Endodermal cell (in vitro differentiated cells): ENCODE measurements at regions not wholly inside any gene's neighbourhood (a gene's known extent, or its start where the extent isn't known, plus 50 kb on each side); places are given as distances from the start of the nearest gene placed in this dataset.

Experiments used
- DNase-seq: peaks from one replicate; pipeline ENCODE4 v3.0.0-alpha.2; 2017
- H3K27ac ChIP-seq: 2 replicates; pipeline ENCODE4 v1.5.1; 2013; ENCODE audit warnings: mild to moderate bottlenecking, low read depth, low read length, moderate library complexity
- H3K27me3 ChIP-seq: 2 replicates; pipeline ENCODE4 v1.6.1; 2013; ENCODE audit warnings: mild to moderate bottlenecking, low read length, moderate library complexity; ENCODE audit not compliant: insufficient read depth, control insufficient read depth, poor library complexity, severe bottlenecking
- H3K36me3 ChIP-seq: 2 replicates; pipeline ENCODE4 v1.7.0; 2013; ENCODE audit warnings: mild to moderate bottlenecking, low read length, moderate library complexity; ENCODE audit not compliant: control insufficient read depth, insufficient read depth
- H3K4me1 ChIP-seq: one replicate; pipeline ENCODE4 v1.7.0; 2013; ENCODE audit warnings: low read length; ENCODE audit not compliant: control insufficient read depth, insufficient read depth
- H3K4me3 ChIP-seq: 2 replicates; pipeline ENCODE4 v1.5.1; 2013; ENCODE audit warnings: mild to moderate bottlenecking, low read length, moderate library complexity
- H3K9ac ChIP-seq: 2 replicates; pipeline ENCODE4 v1.6.1; 2013; ENCODE audit warnings: mild to moderate bottlenecking, low read length, moderate library complexity; ENCODE audit not compliant: poor library complexity, severe bottlenecking; ENCODE audit errors: extremely low read depth
- H3K9me3 ChIP-seq: 2 replicates; pipeline ENCODE4 v1.6.1; 2013; ENCODE audit warnings: mild to moderate bottlenecking, low read length, moderate library complexity; ENCODE audit not compliant: control insufficient read depth
- H3K27ac Mint-ChIP-seq: 2 replicates; pipeline ENCODE4 v1.8.0; 2020; ENCODE audit warnings: mixed read lengths
- H3K27me3 Mint-ChIP-seq: 2 replicates; pipeline ENCODE4 v1.8.0; 2021; ENCODE audit warnings: mild to moderate bottlenecking, mixed read lengths; ENCODE audit not compliant: insufficient read depth
- H3K36me3 Mint-ChIP-seq: 2 replicates; pipeline ENCODE4 v1.8.0; 2020; ENCODE audit warnings: low read depth, mixed read lengths
- H3K4me1 Mint-ChIP-seq: 2 replicates; pipeline ENCODE4 v1.8.0; 2020; ENCODE audit warnings: mixed read lengths
- H3K4me3 Mint-ChIP-seq: 2 replicates; pipeline ENCODE4 v1.8.0; 2020; ENCODE audit warnings: mild to moderate bottlenecking, moderate library complexity, mixed read lengths
- H3K9me3 Mint-ChIP-seq: 2 replicates; pipeline ENCODE4 v1.8.0; 2020; ENCODE audit warnings: mild to moderate bottlenecking, mixed read lengths
- WGBS, 2 experiments: methylation state at CpG; one replicate each; pipeline versions ENCODE4 v1.1.5 to v1.1.7; 2013; ENCODE audit warnings: missing lambda C conversion rate in 2 of 2, mixed read lengths in 1 of 2; ENCODE audit not compliant: insufficient coverage in 1 of 2, insufficient read length in 1 of 2; 5-methylcytosine and 5-hydroxymethylcytosine counted together
- TF ChIP-seq, protein P1 (sequence below): fragments of 200-600 bp; sonication (generic); conservative IDR thresholded peaks from 2 replicates; pipeline ENCODE4 v1.5.0; 2021; ENCODE audit warnings: antibody characterized with exemption, mild to moderate bottlenecking

DNA sequence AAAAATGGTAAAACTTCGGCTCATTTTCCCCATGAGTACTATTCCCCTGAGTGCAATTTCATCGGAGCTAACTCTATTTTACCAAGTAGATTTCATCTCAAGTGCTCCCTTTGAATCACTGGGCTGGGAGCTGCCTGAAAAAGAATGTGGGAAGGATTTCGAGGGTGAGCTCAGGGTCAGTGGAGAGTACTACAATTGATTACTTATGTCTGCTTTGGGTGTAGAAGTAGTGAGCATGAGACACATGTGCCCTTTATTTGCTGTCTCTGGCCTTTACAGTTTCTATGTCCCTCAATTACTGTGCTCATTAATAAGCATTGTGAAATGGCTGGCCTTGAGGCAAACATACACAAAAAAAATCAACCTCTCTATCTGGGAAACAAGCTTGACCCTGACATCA lies 172.7 kb upstream of the RFX3 start:
- H3K9me3 Mint-ChIP-seq = no peaks in the 10 kb centered on the region
- 89 to 100% methylated on average over 1 to 3 of the region's 3 CpGs for WGBS, 2 experiments
- Histone ChIP-seq H3K27ac (no peak overlapping the region), H3K4me3 (no peak overlapping the region), H3K36me3 (no peaks in the 10 kb centered on the region), H3K4me1 (no peaks in the 10 kb centered on the region), H3K27me3 (no peaks in the 10 kb centered on the region), H3K9ac (no peak overlapping the region), H3K9me3 (no peaks in the 10 kb centered on the region)
- TF ChIP-seq, protein P1, sequence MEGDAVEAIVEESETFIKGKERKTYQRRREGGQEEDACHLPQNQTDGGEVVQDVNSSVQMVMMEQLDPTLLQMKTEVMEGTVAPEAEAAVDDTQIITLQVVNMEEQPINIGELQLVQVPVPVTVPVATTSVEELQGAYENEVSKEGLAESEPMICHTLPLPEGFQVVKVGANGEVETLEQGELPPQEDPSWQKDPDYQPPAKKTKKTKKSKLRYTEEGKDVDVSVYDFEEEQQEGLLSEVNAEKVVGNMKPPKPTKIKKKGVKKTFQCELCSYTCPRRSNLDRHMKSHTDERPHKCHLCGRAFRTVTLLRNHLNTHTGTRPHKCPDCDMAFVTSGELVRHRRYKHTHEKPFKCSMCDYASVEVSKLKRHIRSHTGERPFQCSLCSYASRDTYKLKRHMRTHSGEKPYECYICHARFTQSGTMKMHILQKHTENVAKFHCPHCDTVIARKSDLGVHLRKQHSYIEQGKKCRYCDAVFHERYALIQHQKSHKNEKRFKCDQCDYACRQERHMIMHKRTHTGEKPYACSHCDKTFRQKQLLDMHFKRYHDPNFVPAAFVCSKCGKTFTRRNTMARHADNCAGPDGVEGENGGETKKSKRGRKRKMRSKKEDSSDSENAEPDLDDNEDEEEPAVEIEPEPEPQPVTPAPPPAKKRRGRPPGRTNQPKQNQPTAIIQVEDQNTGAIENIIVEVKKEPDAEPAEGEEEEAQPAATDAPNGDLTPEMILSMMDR = no peak
- H3K27ac Mint-ChIP-seq = no peak overlapping the region
- no peaks in the 10 kb centered on the region for H3K36me3 Mint-ChIP-seq
- DNase-seq = no peak
- H3K27me3 Mint-ChIP-seq = peaks cover 8% of the 10 kb centered on the region
- peaks cover 11% of the 10 kb centered on the region for H3K4me1 Mint-ChIP-seq
- no peak overlapping the region for H3K4me3 Mint-ChIP-seq

- Mint-ChIP-seq H3K4me1 (peaks cover 11% of the 10 kb centered on the region), H3K27me3 (peaks cover 8% of the 10 kb centered on the region), H3K4me3 (no peak overlapping the region), H3K27ac (no peak overlapping the region), H3K9me3 (no peaks in the 10 kb centered on the region), H3K36me3 (no peaks in the 10 kb centered on the region)
- H3K36me3 ChIP-seq = no peaks in the 10 kb centered on the region
- no peaks in the 10 kb centered on the region for H3K27me3 ChIP-seq
- no peak overlapping the region for H3K4me3 ChIP-seq
- no peaks in the 10 kb centered on the region for H3K9me3 ChIP-seq
- TF ChIP-seq, protein P1 = no peak
- DNase-seq = no peak
- no peak overlapping the region for H3K9ac ChIP-seq
- no peak overlapping the region for H3K27ac ChIP-seq
- 93 to 95% methylated on average over 3 of the region's 3 CpGs for WGBS, 2 experiments
- H3K4me1 ChIP-seq = no peaks in the 10 kb centered on the region
Observed at GRCh38 chr9:3698076-3698475, 172.3 kb upstream of the RFX3 start.

DNA sequence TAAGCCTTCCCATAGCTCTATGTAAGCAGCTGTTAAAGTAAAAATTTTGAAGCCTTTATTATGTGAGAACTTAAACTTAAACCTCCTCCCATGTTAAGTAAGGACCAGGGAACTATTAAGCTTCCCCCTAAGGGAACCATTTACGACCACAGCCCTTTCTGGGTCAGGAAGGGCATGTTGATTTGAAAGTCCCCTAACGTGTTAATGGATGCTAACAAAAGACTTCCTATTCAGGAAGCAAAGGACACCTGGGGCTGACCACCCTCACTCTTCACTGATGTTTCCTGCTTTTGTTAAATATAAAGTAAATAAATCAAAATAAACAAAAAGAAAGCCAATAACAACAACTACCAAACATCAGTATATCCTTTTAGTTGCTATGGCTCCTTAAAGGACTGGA lies 170.6 kb upstream of the RFX3 start:
- no peaks in the 10 kb centered on the region for H3K36me3 Mint-ChIP-seq
- WGBS, 2 experiments = 20 to 34% methylated on average over 1 to 2 of the region's 2 CpGs
- Histone ChIP-seq H3K27me3 (no peaks in the 10 kb centered on the region), H3K4me1 (no peaks in the 10 kb centered on the region), H3K4me3 (no peak overlapping the region), H3K27ac (no peak overlapping the region), H3K9ac (no peak overlapping the region), H3K36me3 (no peaks in the 10 kb centered on the region), H3K9me3 (no peaks in the 10 kb centered on the region)
- H3K27me3 Mint-ChIP-seq = peaks cover 8% of the 10 kb centered on the region
- TF ChIP-seq, protein P1 = no peak
- peak; percentile 63 for DNase-seq
- no peaks in the 10 kb centered on the region for H3K9me3 Mint-ChIP-seq
- H3K4me1 Mint-ChIP-seq = peaks cover 9% of the 10 kb centered on the region
- H3K4me3 Mint-ChIP-seq = no peak overlapping the region
- no peak overlapping the region for H3K27ac Mint-ChIP-seq
